C4-2B (cell line): ENCODE measurements at regions not wholly inside any gene's neighbourhood (a gene's known extent, or its start where the extent isn't known, plus 50 kb on each side); places are given as distances from the start of the nearest gene placed in this dataset.

ENCODE experiments used
- CTCF ChIP-seq: fragments of 450-650 bp; conservative IDR thresholded peaks from 2 replicates; pipeline ENCODE4 v1.5.1; 2017; ENCODE audit warnings: mild to moderate bottlenecking
- ZFX ChIP-seq: fragments of 450-650 bp; IDR thresholded peaks from 2 replicates; pipeline ENCODE4 v1.6.1; 2017

GRCh38 chr11:134757633-134758032, 345.6 kb upstream of the B3GAT1 start:
- TF ChIP-seq CTCF (no peak), ZFX (no peak)
